Stomach (tissue), 4 donors: ENCODE measurements at regions not wholly inside any gene's neighbourhood (a gene's known extent, or its start where the extent isn't known, plus 50 kb on each side); places are given as distances from the start of the nearest gene placed in this dataset.

Experiments
- POLR2A ChIP-seq, 4 donors: fragments of 450-650 bp; IDR thresholded peaks; one replicate each; pipeline ENCODE4 v1.6.1; 2016; ENCODE audit warnings: antibody characterized with exemption in 4 of 4, control low read depth in 2 of 4, mild to moderate bottlenecking in 1 of 4, moderate library complexity in 1 of 4
- TF ChIP-seq, protein P1 (sequence below), 7 experiments: fragments of 450-650 bp in 4 of 7; fragments of 200-600 bp in 3 of 7; sonication (generic) in 3 of 7; IDR thresholded peaks; one replicate each; pipeline ENCODE4 v1.5.1; 2016 to 2019; ENCODE audit warnings: antibody characterized with exemption in 7 of 7, control low read depth in 2 of 7, mild to moderate bottlenecking in 1 of 7

DNA sequence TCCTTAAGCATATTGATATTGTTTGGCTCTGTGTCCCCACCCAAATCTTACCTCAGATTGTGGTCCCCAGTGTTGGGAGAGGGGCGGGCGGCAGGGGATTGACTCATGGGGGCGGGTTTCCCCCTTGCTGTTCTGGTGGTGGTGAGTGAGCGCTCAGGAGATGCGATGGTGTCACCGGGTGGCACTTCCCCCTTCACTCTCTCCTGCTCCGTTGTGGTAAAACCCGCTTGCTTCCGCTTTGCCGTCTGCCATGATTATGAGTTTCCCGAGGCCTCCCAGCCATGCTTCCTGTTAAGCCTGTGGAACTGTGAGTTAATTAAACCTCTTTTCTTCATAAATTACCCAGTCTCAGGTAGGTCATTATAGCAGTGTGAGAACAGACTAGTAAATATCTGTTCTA lies 229.1 kb downstream of the IRX2 start:
- TF ChIP-seq POLR2A (IDR thresholded peaks at IDR 0.05): no peak
- TF ChIP-seq, protein P1, sequence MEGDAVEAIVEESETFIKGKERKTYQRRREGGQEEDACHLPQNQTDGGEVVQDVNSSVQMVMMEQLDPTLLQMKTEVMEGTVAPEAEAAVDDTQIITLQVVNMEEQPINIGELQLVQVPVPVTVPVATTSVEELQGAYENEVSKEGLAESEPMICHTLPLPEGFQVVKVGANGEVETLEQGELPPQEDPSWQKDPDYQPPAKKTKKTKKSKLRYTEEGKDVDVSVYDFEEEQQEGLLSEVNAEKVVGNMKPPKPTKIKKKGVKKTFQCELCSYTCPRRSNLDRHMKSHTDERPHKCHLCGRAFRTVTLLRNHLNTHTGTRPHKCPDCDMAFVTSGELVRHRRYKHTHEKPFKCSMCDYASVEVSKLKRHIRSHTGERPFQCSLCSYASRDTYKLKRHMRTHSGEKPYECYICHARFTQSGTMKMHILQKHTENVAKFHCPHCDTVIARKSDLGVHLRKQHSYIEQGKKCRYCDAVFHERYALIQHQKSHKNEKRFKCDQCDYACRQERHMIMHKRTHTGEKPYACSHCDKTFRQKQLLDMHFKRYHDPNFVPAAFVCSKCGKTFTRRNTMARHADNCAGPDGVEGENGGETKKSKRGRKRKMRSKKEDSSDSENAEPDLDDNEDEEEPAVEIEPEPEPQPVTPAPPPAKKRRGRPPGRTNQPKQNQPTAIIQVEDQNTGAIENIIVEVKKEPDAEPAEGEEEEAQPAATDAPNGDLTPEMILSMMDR (IDR thresholded peaks at IDR 0.05): no peak
